Stimulated activated CD4-positive, alpha-beta T cell treated with anti-CD3 and anti-CD28 coated beads, TNF-alpha, amount 100 ng/mL, for 4 hours (primary cell): ENCODE measurements at regions not wholly inside any gene's neighbourhood (a gene's known extent, or its start where the extent isn't known, plus 50 kb on each side); places are given as distances from the start of the nearest gene placed in this dataset.

Experiments used
- DNase-seq, 3 experiments: peaks; one replicate each; pipeline ENCODE4 v3.0.0-alpha.2; 2020; ENCODE audit warnings: low read depth in 3 of 3

DNA sequence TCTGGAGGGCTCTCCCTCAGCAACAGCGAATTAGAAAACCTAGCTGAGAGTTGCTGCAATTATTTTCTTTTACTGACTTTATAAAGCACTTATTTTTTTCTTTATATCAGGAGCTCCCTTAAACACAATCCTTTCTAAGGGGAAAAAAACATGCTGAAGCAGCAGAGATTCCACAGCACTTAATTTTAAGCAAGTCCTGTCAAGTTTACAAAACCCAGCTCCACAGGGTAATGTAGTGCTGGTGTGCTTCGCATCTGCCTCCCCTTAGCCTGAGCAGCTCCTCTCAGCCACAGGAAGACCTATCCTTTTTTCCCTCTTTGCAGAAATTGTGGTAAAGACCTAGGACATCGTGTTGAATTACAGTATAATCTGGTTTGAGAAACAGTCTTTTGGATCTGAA, 208.1 kb upstream of the SYNDIG1 start:
- DNase-seq: no peak

- no peak for DNase-seq
Measured at GRCh38 chr20:24257171-24257570, 212.3 kb upstream of the SYNDIG1 start.

DNA sequence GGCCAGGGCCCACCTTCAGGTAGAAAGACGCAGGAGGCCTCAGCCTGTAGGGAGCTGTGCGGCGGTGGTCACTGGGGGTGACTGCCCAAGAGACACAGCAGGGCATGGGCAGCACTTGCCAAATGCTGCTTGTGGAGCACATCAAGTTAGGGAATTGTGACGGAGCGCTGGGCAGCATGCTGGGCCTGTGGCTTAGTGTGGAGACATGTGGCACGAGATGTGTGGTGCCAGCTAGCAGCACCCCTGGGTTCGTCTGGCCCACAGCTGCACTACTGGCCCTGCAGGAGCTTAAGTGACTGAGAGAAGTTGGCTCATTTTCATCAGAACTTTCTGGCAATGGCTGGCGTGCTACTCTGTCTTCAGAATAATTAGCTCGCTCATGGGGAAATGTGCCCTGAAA, 213.1 kb upstream of the SYNDIG1 start:
- DNase-seq: no peak

- DNase-seq: no peak
Measured at GRCh38 chr20:24254480-24254879, 214.9 kb upstream of the SYNDIG1 start.

GRCh38 chr20:24253321-24253720, 216.1 kb upstream of the SYNDIG1 start:
- no peak for DNase-seq

GRCh38 chr20:24245094-24245493, 224.3 kb upstream of the SYNDIG1 start:
- no peak for DNase-seq

DNA sequence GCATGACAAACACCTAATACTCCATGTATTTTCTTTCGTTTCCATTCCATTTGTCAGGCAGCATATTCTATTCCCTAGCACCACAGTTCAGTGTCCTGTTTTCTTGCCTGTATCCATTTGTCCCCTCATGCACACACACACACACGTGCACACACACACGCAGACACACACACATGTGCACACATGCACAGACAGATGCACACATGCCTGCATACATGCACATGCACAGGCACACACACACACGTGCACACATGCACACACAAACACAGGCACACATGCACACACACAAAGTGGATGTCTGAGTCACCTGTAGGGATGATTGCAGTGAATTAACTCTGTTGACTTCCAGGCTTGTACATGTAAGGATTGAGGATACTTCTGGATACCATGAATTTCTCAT, 226.7 kb upstream of the SYNDIG1 start:
- no peak for DNase-seq

- no peak for DNase-seq
Measured at GRCh38 chr20:24241466-24241865, 228.0 kb upstream of the SYNDIG1 start.

GRCh38 chr20:24236963-24237362, 232.5 kb upstream of the SYNDIG1 start:
- no peak for DNase-seq

DNA sequence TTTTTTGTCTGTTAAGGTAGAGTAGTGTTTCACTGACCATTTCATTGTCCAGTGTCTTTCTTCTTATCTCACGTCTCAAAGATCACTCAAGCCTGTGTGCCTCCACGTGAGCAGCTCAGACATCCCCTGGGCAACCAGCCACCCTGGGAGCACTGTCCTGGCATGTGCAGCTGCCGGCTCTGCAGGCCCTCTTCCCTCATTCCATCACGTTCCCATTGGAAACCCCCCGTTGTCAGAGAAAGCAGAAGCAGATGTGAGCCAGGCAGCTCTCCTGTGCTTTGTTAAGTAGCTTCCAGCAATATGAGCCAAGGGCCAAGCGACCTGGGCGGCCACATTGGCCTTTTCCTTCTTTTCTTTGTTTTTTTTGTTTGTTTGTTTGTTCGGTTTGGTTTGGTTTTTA, 233.2 kb upstream of the SYNDIG1 start:
- no peak for DNase-seq

- DNase-seq: no peak
Measured at GRCh38 chr20:24235296-24236175, 233.9 kb upstream of the SYNDIG1 start.

DNA sequence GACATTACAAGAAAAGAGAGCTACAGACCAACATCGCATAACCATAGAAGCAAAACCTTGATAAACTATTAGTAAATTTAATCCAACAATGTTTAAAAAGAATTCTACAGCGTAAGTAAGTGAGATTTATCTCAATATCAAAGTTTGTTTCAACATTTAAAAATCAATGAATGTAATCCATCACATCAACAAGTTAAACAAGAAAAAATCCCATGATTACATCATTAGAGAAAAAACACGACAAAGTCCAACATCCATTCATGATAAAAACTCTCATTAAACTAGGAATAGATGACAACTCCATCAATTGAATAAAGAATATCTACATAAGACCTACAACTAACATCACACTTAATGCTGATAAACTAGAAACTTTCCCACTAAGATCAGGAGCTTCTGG, 239.0 kb upstream of the GGTLC1 start:
- DNase-seq: no peak

- DNase-seq: no peak
Measured at GRCh38 chr20:24212494-24212893, 223.9 kb upstream of the GGTLC1 start.

GRCh38 chr20:24211972-24212371, 223.4 kb upstream of the GGTLC1 start:
- no peak for DNase-seq

- DNase-seq: no peak
Measured at GRCh38 chr20:24210356-24210755, 221.8 kb upstream of the GGTLC1 start.

- no peak for DNase-seq
Measured at GRCh38 chr20:24208652-24209051, 220.1 kb upstream of the GGTLC1 start.

DNA sequence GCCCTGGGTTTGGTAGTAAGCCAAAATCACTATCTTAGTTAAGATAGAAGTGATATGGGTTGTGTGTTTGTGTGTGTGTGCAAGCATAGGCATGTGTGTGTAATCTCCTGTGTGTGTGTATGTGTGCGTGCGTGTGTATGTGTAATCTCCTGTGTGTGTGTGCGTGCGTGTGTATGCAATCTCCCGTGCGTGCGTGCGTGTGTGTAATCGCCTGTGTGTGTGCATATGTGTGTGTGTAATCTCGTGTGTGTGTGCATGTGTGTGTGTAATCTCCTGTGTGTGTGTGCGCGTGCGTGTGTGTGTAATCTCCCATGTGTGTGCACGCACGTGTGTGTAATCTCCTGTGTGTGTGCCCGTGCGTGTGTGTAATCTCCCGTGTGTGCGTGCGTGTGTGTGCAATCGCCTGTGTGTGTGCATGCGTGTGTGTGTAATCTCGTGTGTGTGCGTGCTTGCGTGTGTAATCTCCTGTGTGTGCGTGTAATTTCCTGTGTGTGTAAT, 219.3 kb upstream of the GGTLC1 start:
- DNase-seq: no peak

DNA sequence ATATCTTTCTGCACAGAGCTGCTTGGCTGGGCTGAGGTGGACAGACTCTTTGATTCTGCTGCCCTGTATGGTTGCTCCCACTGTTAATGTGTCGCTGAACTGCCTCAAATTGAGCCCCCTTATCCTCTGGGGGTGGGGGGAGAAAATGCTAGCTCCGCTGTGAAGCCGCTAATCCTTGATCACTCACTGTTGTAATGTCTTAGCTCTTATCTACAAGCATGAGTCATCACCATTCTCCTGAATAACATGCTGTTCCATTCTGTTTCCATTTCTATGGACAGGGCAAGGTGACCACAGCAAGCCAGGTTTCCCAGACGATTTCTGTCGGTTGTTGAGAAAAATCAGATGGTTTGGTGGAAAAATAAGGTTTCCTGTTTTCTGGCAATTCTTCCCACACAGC, 218.4 kb upstream of the GGTLC1 start:
- no peak for DNase-seq

- no peak for DNase-seq
Measured at GRCh38 chr20:24203526-24204183, 215.1 kb upstream of the GGTLC1 start.

DNA sequence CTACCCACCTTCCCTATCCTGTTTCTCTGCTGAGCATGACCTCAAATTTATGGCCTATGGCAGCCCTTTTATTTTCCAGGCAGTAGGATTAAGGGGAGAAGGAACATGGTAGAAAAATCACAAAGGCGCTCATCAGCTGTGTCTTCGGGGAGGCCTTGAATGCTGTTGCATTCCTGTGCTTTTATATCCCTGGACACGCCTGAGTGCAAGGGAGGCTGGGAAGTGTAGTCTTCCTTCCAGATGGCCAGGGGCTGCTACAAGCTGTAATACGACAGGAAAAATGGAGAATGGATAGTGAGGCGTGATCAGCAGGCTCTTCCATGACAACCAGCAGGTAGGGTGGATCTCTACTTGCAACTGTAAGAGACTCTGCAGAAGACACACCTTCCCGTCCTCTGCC, 210.9 kb upstream of the GGTLC1 start:
- DNase-seq: no peak

DNA sequence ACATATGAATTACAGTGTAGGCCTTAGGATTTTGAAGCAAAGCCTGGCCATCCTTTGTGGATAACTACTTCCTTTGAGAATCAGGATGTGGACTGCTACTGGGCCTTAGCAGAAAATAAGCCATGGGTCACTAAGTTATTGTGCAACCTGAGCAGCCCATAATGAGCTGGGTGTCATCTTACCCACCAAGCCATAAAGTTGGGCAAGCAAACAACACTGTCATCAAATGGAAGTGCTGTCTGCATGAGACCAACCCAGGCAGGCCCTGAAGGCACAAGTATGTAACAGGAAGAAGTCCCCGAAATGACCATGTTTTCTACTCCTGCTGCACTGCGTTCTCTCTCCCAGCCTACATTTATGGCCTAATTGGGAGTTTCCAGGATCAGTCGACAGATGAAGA, 205.6 kb upstream of the GGTLC1 start:
- DNase-seq: no peak

DNA sequence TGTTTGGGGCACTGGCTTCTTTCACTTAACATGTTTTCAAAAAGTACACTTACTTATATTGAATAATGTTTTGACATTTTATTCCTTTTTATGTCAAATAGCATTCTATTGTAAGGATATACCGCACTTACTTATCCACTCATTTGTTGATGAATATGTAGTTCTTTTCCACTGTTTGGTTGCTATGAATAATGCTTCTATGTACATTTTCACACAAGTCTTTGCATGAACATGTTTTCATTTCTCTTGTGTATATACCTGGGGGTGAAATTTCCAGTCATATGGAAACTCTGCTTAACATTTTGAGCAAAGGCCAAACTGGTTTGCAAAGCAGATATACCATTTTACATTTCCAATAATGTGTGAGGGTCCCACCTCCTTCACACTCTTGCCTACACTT, 202.3 kb upstream of the GGTLC1 start:
- DNase-seq: no peak

DNA sequence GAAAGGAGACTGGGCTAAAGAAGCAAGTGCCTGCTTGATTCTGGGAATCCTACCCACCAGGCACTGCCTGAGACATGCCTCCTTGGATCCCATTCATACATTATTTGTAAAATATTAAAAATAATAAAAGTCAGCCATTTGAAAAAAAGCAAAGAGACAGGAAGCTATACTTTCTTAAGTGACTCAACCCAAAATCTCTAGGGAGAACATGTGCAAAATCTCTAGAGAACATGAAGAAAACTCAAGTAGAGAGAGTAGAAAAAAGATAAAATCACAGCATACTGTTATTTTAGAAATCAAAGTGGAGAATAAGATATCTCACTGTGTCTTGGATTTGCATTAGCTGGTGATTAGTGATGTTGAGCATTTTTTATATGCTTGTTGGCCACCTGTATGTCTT, 197.2 kb upstream of the GGTLC1 start:
- DNase-seq: no peak
